Right hindlimb (tissue), 1 donor: ENCODE measurements at regions not wholly inside any gene's neighbourhood (a gene's known extent, or its start where the extent isn't known, plus 50 kb on each side); places are given as distances from the start of the nearest gene placed in this dataset.

ENCODE experiments used
- DNase-seq: peaks from one replicate; pipeline ENCODE4 v3.0.0-alpha.2; 2018

DNA sequence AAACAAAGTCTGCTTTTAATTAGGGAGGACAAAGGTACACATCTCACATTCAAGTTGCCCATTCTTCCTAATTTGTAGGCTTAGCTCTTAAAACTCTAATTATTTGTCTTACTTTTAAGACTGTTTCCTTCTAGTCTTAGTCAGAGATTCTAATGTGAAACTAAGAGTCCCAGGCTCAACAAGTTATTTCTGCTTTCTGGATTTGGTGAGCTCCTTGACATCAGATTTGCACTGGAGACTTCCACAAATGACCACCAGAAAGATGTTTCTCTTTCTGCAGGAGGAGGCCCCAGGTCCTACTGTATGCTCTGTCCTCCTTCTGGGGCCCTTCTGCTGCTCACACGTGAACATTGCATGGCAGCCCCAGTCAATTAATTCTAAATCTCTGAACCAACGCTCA lies 194.2 kb upstream of the JUN start:
- DNase-seq = no peak

DNA sequence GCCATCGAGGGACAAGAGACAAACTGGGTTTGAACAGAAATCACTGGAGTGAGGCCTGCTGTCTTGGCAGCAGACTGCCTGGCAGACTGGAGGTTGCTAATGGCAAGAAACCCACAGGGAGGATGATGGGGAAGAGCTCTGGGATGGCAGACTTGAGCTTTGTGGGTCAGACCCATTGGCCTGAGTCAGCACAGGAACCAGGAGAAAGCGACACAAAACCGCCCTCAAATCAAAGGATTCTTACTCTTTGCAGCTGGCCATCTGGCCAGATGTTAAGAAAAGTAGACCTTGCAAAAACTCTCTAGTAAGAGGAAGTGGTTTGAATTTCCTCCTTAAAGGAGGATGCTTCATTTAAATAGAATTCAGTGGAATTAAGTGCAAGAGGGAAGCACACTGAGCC lies 195.2 kb upstream of the JUN start:
- no peak for DNase-seq

DNA sequence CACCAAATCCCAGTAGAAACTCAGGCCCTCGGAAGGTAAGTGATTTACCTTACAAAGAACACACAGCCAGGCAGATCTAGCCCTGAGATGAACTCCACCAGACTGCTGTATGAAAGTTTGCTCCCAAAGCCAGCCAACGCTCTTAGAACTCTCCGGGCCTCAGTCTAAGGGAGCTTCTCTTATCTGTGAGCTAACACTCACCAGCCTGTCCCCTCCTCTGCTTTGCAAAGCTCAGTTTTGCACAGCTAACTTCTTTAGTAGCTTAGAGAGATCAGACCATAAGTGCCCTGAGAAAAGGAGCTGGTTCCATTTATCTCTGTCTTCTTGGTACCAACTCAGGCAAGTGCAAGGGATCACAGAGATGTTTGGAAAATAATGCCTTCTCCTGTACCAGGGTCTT lies 195.8 kb upstream of the JUN start:
- no peak for DNase-seq

DNA sequence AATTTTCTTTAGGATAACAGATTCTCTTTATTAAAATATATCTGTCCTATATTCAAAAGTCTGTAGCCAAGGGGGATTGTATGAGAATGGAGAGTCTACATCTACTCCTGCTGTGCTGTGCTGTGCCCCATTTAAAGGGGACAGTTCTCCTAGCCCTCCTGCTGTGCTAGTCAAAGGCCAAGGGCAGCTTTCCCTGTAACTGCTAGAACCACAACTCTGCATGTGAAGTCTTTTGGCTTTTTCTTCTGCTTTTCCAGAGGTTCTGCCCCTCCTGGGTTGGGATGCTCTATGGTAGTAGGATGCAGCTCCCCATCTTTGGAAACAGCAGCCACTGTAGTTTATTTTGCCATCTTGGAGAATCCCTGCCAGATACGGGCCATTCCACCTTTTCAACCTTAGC lies 197.5 kb upstream of the JUN start:
- no peak for DNase-seq

DNA sequence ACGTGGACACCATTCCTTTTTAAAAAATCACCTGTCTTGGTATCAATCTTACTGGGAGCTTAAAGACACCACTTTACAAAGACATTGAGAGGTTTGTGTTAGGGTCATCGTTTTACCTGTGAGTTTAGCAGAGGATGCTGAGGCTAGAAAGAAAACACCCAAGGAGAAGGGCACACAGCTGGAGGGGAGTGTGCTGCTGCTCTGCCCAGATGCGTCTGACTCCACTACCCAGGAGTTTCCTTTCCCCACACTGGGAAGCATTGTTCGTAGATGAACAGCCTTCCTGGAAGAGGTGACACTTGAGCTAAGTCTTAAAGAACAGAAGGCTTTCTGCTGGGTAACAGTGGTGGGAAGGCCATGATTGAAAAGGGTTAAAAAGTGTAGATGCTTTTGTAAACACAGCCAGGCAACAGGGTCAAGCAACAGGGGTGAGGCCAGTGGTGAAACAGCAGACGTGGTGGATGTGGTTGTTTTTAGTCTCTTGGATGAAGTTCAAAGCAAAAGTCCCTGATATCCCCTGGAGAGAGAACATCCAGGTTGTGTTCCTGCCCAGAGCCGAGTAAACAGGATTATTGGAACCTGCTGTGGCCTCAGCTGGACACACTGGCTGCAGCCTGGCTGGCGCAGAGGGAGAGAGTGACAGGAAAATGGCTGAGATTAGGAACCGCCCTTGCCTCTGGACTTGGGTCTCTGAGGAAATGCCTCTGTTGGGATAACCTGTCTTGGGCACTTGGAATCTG lies 198.6 kb upstream of the JUN start:
- DNase-seq = no peak

DNA sequence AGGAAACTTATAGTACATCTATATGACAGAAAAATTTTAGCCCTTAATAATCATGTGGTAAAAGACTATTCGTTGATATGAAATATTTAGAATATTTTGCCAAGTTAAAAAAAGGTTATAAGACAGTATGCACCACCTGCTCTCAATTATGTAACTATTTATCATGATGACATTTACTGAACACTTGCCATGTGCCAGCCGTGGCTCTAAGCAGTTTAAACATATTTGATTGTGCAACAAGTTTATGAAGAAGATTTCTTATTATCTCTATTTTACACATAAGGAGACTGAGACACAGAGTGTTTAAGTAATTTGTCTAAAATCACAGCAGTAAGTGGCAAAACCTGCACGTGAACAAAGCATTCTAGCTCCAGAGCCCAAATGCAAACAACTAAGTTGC lies 199.3 kb upstream of the JUN start:
- DNase-seq = no peak

DNA sequence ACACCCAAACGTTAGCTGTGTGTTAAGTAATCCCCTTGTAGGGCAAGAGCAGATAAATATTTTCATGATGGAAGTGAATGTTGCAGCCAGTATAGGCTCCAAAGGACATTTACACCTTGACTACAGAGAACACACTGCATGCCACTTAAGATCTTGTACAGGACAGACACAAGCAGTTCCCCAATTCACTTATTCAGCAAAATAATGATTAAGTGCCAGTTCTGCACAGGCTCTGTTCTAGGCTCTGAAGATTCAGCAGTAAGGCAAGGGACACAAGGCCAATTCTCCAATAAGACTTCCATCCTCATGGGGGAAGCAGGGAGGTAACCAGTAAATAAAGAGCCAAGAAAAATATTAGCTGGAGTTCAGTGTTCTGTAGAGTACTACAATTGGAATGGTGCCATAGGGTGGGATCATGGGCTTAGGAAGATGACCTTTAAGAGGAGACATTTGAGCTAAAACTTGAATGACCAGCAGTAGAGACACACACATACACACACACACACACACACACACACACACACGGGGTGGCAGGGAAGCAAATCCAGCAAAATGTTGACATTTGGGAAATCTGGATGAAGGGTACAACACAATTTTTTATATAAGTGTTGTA lies 199.9 kb upstream of the JUN start:
- no peak for DNase-seq

DNA sequence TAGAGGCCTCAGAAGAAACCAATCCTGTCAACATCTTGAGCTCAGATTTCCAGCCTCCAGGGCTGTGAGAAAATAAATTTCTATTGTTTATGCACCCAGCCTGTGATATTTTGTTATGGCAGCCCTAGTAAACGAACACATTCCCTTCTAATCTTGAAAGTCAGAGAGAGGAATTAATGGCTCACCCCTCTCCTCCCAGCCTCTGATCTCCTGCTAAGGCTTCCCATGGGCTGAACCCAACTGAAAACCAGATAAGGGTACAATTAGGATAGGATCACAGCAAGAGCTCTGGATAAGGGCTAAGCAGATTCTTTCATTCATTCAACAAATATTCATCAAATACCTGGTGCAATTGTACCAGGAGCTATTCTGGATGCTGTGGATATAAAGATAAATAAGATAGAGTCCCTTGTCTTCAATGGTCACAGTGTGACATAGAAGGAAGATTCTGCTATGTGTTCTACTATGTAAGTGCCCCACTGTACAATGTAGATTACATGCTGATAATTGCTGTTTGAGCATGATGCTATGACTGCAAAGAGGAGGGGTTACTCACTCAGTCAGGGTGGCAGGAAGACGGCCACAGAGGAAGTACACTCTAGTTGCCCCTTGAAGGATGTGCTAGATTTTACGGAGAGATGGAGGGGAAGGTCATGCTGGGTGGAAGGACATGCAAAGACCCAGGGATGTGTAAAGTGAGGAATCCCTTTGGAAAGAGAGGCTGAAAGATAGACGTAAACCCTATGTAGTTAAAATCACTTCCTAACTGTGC lies 203.3 kb upstream of the JUN start:
- no peak for DNase-seq

DNA sequence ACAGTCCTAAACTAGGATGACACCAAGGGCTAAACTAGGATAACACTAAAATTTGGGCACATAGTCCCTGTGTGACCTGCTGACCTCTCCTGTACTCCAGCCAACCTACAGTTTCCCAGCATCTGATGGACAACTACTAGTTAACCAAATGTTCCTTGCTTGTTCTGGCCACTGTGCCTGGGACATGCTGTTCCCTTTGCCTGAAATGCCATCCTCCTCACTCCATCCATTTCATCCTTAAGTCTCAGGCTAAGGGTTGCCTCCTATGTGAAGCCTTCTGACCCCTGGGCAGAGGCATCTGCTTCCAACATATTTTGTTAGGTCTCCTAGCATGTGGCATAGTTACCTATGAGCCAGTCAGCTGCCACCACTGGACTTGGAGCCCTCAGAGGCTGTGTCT lies 204.9 kb upstream of the JUN start:
- DNase-seq = no peak

DNA sequence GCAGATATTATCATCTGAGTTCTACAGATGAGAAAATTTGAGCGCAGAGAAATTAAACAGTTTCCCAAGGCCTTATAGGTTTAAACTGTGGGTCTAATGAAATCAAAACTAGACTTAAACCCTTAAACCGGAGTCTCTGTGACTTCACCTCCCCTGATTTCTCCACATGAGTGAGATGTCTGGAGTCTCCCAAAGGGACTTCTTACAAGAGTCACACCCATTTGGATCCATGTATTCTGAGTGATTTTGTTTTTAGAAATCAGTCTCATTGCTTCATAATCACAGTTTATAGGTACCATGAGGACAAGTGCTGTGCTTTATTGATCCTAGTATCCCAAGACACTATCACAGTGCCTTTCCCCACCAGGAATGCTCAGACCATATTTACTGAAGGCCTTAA lies 206.0 kb upstream of the JUN start:
- no peak for DNase-seq

DNA sequence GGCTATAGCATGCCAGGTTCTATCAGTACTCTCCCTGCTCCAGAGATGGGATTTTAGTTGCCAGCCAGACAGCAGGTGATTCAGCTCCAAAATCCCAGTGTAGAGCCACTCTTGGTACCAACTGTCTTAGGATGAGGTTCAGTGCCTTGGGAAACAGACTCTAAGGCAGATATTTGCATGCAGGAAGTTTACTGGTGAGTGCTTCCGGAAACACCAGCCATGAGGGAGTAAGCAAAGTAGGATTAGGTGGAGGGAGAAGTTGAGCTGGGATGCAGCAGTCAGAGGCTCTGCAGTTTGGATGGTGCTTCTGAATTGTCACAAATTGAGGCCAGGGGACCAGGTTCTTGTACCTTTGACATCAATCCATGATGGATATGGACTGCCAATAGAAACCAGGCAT lies 207.5 kb upstream of the JUN start:
- no peak for DNase-seq

DNA sequence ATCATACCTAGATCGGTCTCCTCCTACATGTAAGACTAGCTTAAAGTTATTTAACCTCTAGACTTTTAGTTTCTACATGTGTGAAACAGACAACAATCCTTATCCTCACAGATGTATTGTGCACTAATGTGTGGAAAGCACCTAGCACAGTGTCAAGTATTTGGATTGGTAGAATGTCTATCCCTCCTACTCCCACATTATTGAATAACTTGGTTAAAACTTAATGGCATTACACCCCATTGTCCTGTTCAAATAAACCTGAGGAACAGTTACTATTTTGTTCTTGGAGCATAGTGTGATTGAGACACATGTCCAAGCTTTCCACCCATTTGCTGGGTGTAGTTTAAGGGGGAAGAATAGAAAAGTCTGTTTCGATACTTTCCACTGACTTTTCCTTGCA lies 208.8 kb upstream of the JUN start:
- no peak for DNase-seq

DNA sequence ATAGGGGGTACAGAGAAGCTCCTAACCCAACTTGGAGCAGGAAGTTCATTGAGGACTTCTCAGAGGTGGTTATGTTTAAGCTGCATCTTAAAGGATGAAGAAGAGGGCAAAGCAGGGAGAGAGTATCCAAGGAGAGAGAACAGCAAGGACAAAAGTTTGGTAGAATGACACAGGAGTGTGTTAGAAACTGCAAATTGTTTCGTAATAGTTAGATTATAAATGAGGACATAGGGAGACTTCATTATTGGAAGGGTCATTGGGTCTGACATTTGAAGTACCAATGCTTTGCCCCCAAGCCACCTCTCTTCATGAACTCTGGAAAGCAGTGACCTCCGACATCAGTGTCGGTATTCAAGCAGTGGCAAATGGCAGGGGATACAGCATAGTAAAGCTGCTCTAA lies 209.6 kb upstream of the JUN start:
- DNase-seq = no peak

DNA sequence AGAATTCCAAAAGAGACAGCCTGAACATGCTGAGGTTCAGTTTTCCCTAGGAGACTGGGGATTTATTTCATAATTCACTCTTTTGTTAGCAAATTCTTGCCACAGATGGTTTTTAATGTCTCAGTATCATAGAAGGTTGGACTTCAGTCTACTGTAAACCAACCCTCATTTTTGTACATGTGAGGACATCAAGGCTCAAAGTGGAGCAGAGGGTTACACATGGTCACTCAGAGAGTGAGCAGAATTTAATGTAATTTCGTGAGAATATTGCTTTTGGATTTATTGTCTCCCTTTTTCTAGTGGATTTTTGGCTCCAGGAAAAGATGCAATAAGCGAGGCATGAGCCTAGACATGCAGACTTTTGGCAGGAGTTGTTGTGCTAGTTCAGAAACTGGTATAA lies 210.8 kb upstream of the JUN start:
- DNase-seq = no peak

DNA sequence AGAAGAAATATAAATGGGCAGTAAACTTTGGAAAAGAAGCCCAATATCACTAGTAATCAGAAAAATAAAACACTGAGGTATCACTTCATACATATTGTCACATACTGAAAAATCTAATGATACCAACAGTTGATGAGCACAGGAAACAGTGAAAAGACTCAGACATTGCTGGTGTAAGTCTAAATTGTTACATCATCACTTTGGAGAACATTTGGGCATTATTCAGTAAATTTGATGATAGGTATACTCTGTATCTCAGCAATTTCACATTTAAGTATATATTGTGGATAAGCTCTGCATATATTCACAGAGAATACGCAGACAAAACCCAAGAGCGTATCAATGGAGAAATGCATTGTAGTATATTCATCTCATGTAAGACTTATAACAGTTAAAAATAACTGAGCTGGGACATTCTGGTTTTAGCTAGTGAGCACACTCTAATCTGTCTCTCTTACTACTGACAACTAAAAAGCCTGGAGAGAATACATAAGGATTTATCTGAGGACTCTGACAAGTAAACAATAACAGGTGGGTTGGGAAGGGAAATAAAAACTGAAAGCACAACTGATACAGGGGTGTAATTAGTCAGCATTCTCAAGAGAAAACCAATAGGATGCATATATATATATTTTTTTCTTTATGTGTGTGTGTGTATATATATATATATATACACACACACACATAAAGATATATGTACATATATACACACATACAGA lies 212.7 kb upstream of the JUN start:
- DNase-seq = no peak

DNA sequence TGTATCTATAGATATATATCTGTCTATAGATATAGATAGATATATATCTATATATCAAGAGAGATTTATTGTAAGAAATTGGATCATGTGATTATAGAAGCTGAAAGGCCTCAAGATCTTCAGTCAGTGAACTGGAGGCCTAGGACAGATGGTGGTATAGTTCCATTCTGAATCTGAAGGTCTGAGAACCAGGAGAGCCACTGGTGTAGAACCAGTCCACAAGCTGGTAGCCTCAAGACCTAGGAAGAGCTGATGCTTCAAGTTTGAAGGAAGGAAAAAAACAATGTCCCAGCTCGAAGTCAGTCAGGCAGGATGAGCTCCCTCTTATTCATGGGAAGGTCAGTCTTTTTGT lies 213.2 kb upstream of the JUN start:
- DNase-seq = no peak

DNA sequence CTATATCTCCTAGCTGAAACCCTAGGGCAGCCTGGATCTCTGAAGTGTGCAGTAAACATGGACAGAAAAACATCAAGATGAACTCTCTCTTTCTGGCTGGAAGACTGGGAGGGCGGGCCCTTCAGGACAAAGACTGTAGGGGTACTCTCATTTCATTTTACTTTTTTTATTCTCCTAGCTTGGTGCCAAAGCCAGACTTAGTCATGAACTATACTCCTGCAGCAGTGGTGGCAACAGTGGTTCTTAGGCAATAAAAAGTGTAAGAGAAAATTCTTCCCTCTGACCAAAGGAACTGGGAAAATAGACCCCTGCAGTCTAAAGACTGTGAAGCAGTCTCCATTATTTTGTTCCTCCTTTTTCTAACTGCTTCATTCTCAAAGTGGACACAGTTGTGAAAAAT lies 213.8 kb upstream of the JUN start:
- no peak for DNase-seq

DNA sequence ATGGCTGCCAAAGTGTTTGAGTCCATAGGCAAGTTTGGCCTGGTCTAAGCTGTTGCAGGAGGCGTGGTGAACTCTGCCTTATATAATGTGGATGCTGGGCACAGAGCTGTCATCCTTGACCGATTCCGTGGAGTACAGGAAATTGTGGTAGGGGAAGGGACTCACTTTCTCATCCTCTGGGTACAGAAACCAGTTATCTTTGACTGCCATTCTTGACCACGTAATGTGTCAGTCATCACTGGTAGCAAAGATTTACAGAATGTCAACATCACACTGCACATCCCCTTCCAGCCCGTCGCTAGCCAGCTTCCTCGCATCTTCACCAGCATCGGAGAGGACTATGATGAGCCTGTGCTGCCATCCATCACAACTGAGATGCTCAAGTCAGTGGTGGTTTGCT lies 215.8 kb upstream of the JUN start:
- DNase-seq = no peak

DNA sequence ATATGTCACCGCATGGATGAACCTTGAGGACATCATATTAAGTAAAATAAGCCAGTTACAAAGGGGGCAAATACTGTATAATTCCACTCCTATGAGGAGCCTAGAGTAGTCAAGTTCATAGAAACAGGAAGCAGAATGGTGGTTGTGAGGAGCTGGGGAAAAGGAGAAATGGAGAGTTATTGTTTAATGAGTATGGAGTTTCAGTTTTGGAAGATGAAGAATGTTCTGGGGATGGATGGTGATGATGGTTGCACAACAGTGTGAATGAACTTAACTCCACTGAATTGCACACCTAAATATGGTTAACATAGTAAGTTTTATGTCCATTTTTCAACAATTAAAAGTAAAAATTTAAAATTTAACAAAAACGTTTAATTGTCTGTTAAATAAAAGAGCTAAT lies 220.9 kb upstream of the JUN start:
- DNase-seq = no peak

DNA sequence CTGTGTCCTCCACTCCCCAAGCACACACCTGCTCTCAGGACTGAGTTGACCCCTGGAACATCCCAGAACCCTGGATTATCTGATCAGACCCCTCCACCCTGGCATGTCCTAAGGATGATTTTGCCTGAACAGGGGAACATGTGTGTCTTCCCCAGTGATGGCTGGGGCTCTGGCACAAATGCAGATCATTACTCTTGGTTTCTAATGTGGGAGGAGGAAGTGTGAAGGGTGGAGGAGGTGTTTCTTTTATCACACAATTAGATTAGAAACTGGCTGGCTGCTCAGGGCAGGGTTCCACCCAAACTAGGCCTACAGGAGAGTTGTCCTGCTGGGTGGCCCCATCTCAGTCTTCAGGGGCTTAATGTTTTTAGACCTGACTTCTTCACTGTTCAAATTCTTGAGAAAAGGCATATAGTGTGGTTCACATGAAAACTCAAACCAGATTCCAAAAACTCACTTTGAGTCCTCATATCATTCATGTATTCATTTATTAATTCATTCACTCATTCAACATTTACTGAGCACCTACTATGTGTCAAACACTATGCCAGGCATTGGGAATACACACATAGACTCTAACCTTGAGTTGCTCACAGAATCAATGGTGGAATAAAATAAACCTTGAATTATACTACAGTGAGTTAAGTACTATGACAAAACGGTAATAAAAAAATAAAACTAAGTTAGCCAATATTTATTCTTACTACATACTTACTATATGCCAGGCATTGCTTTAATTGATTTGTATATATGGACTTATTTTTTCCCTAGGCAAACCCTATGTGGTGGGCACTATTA lies 221.8 kb upstream of the JUN start:
- DNase-seq = no peak

DNA sequence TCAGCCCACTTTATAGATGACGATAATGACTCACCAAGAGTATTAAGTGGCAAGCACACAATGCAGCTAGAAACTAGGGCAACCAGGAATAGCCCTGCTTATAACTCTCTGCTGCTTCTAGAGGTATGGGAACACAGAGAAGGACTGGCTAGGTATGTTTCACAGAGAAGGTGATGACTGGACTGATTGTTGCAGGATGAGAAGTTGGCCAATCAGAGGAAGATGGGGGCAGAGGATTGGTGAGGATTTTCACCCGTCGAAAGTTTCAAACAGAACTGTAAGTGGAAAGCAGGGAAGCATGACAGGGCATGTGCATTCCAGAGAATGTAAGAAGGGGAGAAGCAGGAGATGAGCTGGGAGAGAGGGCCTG lies 222.4 kb upstream of the JUN start:
- DNase-seq = no peak

DNA sequence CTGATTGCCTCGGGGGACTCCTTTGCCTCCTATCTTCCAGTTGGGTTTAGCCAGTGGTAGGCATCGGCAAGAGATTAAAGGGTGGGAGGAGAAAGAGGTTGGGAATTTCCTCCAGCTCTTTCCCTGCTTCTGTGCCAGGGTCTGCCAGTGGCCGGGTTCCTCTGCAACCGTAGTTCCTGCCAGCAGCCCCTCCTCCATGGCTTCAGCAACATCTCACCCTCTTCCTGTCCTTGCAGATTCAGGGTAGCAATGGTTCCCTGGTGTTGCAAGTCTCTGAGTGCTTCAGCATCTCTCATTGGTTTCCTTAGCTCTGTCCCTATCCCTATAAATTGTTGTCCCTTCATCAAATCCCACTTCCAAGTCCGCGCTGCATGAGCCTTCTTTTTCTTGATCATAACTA lies 223.1 kb upstream of the JUN start:
- no peak for DNase-seq

DNA sequence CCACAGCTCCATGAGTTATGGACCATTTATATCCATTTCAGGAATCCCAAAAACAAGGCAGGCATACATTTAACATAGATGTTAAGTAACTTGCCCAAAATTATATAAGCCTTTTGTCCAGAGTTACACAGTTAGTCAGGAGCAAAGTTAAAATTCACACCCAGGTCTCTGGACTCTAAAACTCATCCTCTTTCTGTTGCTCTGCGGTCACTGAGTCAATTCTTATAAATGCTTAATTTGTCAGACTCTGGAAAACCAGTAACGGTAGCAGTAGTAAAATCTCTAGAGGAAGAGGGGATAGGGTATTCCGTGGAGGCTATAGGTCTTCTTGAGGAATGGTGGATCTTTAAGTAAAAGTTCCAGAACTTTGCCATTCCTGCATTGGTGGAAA lies 223.6 kb upstream of the JUN start:
- DNase-seq = no peak
